GM23248 (cell line): ENCODE measurements at regions not wholly inside any gene's neighbourhood (a gene's known extent, or its start where the extent isn't known, plus 50 kb on each side); places are given as distances from the start of the nearest gene placed in this dataset.

Source experiments
- EZH2 ChIP-seq: fragments of 200-600 bp; sonication (generic); IDR thresholded peaks from 2 replicates; pipeline ENCODE4 v1.6.1; 2018; ENCODE audit warnings: antibody characterized with exemption, mild to moderate bottlenecking; ENCODE audit not compliant: insufficient read depth, poor library complexity, severe bottlenecking
- EZH2phosphoT487 ChIP-seq: fragments of 200-600 bp; sonication (generic); IDR thresholded peaks from 2 replicates; pipeline ENCODE4 v1.6.1; 2018; ENCODE audit warnings: antibody characterized with exemption, moderate library complexity, mild to moderate bottlenecking, low read depth; ENCODE audit not compliant: insufficient read depth

- no peak for TF ChIP-seq EZH2
- no peak for TF ChIP-seq EZH2phosphoT487
These were observed 352.7 kb upstream of the PLD5 start for GRCh38 chr1:242877229-242877628.
